ENCODE measurements at regions not wholly inside any gene's neighbourhood (a gene's known extent, or its start where the extent isn't known, plus 50 kb on each side); places are given as distances from the start of the nearest gene placed in this dataset.

- TF ChIP-seq, protein P1, sequence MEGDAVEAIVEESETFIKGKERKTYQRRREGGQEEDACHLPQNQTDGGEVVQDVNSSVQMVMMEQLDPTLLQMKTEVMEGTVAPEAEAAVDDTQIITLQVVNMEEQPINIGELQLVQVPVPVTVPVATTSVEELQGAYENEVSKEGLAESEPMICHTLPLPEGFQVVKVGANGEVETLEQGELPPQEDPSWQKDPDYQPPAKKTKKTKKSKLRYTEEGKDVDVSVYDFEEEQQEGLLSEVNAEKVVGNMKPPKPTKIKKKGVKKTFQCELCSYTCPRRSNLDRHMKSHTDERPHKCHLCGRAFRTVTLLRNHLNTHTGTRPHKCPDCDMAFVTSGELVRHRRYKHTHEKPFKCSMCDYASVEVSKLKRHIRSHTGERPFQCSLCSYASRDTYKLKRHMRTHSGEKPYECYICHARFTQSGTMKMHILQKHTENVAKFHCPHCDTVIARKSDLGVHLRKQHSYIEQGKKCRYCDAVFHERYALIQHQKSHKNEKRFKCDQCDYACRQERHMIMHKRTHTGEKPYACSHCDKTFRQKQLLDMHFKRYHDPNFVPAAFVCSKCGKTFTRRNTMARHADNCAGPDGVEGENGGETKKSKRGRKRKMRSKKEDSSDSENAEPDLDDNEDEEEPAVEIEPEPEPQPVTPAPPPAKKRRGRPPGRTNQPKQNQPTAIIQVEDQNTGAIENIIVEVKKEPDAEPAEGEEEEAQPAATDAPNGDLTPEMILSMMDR (IDR thresholded peaks at IDR 0.05): no peak
- TF ChIP-seq EP300 (IDR thresholded peaks at IDR 0.05): no peak
Observed at GRCh38 chr2:236654496-236654895, 84.9 kb downstream of the ACKR3 start.

Measured in ovary (tissue), 3 donors.